GM12873 (cell line): ENCODE measurements at regions not wholly inside any gene's neighbourhood (a gene's known extent, or its start where the extent isn't known, plus 50 kb on each side); places are given as distances from the start of the nearest gene placed in this dataset.

Source experiments
- TF ChIP-seq, protein P1 (sequence below): IDR thresholded peaks from 2 replicates; pipeline ENCODE4 v1.5.1; 2012; ENCODE audit warnings: low read depth, mild to moderate bottlenecking, moderate library complexity, low read length, control low read depth; ENCODE audit not compliant: insufficient read depth; ENCODE audit errors: missing control alignments

DNA sequence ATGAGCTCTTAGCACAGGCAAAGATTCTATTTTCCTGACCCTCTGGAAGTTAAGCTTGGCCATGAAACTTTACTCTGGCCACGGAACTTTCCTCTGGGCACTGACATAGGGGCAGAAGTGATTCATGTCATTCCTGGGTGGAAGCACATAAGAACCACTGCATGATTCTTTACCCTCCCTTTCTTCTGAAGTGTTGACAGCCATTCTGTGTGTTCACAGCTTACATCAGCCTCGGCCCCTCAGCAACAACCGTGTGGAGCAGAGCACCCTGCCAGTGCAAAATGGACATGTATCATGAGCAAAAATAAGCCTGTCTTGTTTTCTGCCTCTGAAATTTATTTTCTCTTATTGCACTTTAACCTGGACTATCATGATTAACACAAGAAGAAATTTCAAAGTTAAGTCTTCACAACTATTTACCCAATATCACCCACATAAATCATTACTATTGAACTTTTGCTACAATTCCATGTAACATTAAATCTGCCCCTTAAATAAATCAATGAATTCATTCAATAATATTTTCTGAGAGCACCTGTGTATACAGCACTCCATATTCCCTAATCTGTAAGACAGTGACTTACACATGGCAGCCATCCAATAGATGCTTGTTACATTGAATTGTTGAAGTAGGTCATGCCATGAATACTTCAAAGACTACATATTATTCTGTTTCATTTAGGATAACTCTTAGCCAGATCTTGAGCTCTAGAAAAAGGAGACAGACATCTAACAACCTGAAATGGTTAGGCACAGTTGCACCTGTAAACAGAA, 531.9 kb downstream of the IRS1 start:
- TF ChIP-seq, protein P1, sequence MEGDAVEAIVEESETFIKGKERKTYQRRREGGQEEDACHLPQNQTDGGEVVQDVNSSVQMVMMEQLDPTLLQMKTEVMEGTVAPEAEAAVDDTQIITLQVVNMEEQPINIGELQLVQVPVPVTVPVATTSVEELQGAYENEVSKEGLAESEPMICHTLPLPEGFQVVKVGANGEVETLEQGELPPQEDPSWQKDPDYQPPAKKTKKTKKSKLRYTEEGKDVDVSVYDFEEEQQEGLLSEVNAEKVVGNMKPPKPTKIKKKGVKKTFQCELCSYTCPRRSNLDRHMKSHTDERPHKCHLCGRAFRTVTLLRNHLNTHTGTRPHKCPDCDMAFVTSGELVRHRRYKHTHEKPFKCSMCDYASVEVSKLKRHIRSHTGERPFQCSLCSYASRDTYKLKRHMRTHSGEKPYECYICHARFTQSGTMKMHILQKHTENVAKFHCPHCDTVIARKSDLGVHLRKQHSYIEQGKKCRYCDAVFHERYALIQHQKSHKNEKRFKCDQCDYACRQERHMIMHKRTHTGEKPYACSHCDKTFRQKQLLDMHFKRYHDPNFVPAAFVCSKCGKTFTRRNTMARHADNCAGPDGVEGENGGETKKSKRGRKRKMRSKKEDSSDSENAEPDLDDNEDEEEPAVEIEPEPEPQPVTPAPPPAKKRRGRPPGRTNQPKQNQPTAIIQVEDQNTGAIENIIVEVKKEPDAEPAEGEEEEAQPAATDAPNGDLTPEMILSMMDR = no peak

DNA sequence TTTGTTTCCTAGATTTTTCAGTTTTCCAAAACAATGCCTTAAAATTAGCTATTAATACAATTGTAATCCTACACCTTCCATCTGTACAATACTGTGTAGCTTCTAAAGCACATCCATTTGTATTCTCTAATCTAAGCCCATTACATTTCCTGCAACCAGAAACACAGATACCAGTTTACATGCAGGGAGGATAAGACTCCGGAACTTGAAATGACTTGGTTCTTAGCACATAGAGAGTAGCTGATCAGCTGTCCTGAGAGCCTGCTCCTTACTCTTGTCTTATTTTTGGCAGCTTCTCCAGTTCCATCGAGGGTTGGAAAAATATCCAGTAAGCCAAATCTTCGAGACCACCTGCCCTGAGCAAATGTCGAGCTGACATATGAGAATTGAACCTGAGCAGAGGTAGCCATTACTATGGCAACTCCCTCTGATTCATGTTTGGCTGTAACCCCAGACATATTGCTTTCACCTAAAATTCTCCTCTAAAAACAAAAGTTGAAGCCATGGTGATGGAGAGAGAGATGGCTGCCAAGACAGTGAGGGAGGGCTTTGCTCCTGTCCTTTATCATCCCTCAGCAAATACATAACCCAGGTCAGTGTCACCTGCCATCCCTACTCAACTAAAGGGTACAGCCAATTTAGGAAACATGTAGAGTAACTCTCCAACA, 542.8 kb downstream of the IRS1 start:
- TF ChIP-seq, protein P1 = no peak

DNA sequence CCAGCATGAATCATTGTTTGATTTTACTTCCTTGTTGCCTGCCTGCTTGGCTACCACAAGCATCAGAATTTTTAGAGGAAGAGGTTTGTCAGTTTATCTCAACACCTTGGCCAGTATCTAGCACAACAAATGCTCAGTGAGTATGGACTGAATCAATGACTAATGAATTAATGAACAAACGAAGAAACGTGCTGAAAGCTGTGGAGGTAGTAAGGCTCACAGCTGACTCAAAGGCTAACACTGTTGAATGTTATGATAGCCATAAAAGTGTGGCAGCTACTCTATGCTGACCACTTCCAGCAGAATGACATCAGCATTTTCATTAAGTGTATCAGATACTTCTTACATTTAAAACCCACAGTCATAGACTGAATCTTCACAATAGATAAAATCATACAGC, 543.4 kb downstream of the IRS1 start:
- TF ChIP-seq, protein P1 = no peak

DNA sequence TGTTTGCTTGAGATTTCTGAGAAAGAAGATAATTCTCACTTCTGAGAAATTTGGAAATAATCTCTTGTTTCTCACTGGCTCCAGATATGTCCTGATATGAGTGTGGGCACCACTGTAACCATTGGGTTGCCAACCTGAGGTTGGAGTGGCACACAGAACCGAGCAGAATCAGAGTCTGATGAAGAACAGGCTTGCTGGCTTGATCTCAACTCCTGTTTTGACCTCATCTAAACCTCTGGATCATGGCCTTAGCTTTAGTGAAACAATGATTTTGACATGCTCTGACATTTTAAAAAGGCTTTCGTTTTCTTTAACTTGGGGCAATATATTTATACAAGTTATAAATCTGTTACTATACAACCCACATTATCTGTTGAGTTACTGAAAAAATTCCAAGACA, 548.0 kb downstream of the IRS1 start:
- TF ChIP-seq, protein P1 = no peak

GRCh38 chr2:226247289-226248275, 552.0 kb downstream of the IRS1 start:
- TF ChIP-seq, protein P1 = no peak

GRCh38 chr2:226234187-226234586, 565.4 kb downstream of the IRS1 start:
- TF ChIP-seq, protein P1 = no peak
